ENCODE measurements at regions not wholly inside any gene's neighbourhood (a gene's known extent, or its start where the extent isn't known, plus 50 kb on each side); places are given as distances from the start of the nearest gene placed in this dataset.

- CTCF ChIA-PET, result no interaction called here
- POLR2A ChIA-PET, result no interaction called here
- no peaks in the 10 kb centered on the region for H3K4me1 ChIP-seq (ENCODE audit: control insufficient read depth, insufficient read depth, low read length)
- ATAC-seq (no peak), DNase-seq (ENCODE audit: low read depth, low spot score) (no peak)
- H3K36me3 ChIP-seq (ENCODE audit: control insufficient read depth, insufficient read depth, low read length), result no peaks in the 10 kb centered on the region
- intact Hi-C loops (cut with micrococcal nuclease; ENCODE audit: unreplicated experiment) (no loop called here), in situ Hi-C loops (cut with HindIII; ENCODE audit: low pct_unique_long_range_greater_than_20kb, low sequenced_read_pairs) (no loop called here)
- H3K4me3 ChIP-seq (ENCODE audit: low read depth in 2 of 2, low read length in 2 of 2), result no peak overlapping the region
- H3K27me3 ChIP-seq (ENCODE audit: control insufficient read depth, insufficient read depth, low read length), result no peaks in the 10 kb centered on the region
- H3K9me3 ChIP-seq (ENCODE audit: control insufficient read depth, insufficient read depth, low read depth, low read length), result no peaks in the 10 kb centered on the region
- H3K27ac ChIP-seq (ENCODE audit: low read length), result no peak overlapping the region
- TF ChIP-seq CTCF (IDR thresholded peaks at IDR 0.05) (no peak), SIN3A (IDR thresholded peaks at IDR 0.05; ENCODE audit: borderline replicate concordance, insufficient read depth, low read depth, low read length) (no peak), TCF7L2 (IDR thresholded peaks at IDR 0.05; ENCODE audit: low read depth, low read length) (no peak), REST (IDR thresholded peaks at IDR 0.05; ENCODE audit: insufficient read depth in 1 of 2, low read depth in 2 of 2, low read length in 1 of 2) (no peak), POLR2AphosphoS5 (IDR thresholded peaks at IDR 0.05; ENCODE audit: low read depth, low read length) (no peak)
- BruUV-seq (replicated peaks), result no TSS peak
These were observed 175.6 kb downstream of the SIPA1L2 start for GRCh38 chr1:232454227-232454886.

- ATAC-seq (no peak), DNase-seq (ENCODE audit: low read depth, low spot score) (no peak)
- intact Hi-C loops (cut with micrococcal nuclease; ENCODE audit: unreplicated experiment), result no loop called here
- Histone ChIP-seq H3K4me1 (ENCODE audit: control insufficient read depth, insufficient read depth, low read length) (no peaks in the 10 kb centered on the region), H3K27me3 (ENCODE audit: control insufficient read depth, insufficient read depth, low read length) (no peaks in the 10 kb centered on the region), H3K36me3 (ENCODE audit: control insufficient read depth, insufficient read depth, low read length) (no peaks in the 10 kb centered on the region), H3K9me3 (ENCODE audit: control insufficient read depth, insufficient read depth, low read depth, low read length) (no peaks in the 10 kb centered on the region), H3K4me3 (ENCODE audit: low read depth in 2 of 2, low read length in 2 of 2) (no peak overlapping the region), H3K27ac (ENCODE audit: low read length) (no peak overlapping the region)
- in situ Hi-C loops (cut with HindIII; ENCODE audit: low pct_unique_long_range_greater_than_20kb, low sequenced_read_pairs), result no loop called here
- TF ChIP-seq REST (IDR thresholded peaks at IDR 0.05; ENCODE audit: insufficient read depth in 1 of 2, low read depth in 2 of 2, low read length in 1 of 2), result no peak
- TF ChIP-seq POLR2AphosphoS5 (IDR thresholded peaks at IDR 0.05; ENCODE audit: low read depth, low read length), result no peak
- TF ChIP-seq TCF7L2 (IDR thresholded peaks at IDR 0.05; ENCODE audit: low read depth, low read length), result no peak
- no peak for TF ChIP-seq SIN3A (IDR thresholded peaks at IDR 0.05; ENCODE audit: borderline replicate concordance, insufficient read depth, low read depth, low read length)
- no peak for TF ChIP-seq CTCF (IDR thresholded peaks at IDR 0.05)
- ChIA-PET POLR2A (no interaction called here), CTCF (no interaction called here)
- BruUV-seq (replicated peaks), result no TSS peak
These were observed 177.0 kb downstream of the SIPA1L2 start for GRCh38 chr1:232452736-232453440.
